ENCODE measurements at regions not wholly inside any gene's neighbourhood (a gene's known extent, or its start where the extent isn't known, plus 50 kb on each side); places are given as distances from the start of the nearest gene placed in this dataset.

- Histone ChIP-seq H3K4me2 (ENCODE audit: insufficient read depth, low read length) (no peak overlapping the region), H3K27me3 (ENCODE audit: control insufficient read depth in 2 of 2, insufficient read depth in 2 of 2, low read length in 2 of 2) (no peaks in the 10 kb centered on the region), H3K9me3 (replicated peaks; ENCODE audit: control insufficient read depth, insufficient read depth, low read length) (no peaks in the 10 kb centered on the region), H3K27ac (ENCODE audit: insufficient read depth, low read depth, low read length) (no peak overlapping the region), H3K4me1 (ENCODE audit: control insufficient read depth, extremely low read depth, insufficient read depth, low read length) (no peaks in the 10 kb centered on the region), H3K36me3 (ENCODE audit: control insufficient read depth in 2 of 2, extremely low read depth in 1 of 2, insufficient read depth in 2 of 2, low read length in 2 of 2) (no peaks in the 10 kb centered on the region), H2AFZ (ENCODE audit: low read depth, low read length) (no peak overlapping the region), H4K20me1 (replicated peaks; ENCODE audit: control insufficient read depth, extremely low read depth, insufficient read depth, low read length) (no peaks in the 10 kb centered on the region), H3K9ac (replicated peaks; ENCODE audit: extremely low read depth, insufficient read depth, low read length) (no peak overlapping the region), H3K79me2 (ENCODE audit: control insufficient read depth, insufficient read depth, low read length) (no peaks in the 10 kb centered on the region), H3K4me3 (replicated peaks in 1 of 3; ENCODE audit: insufficient read depth in 1 of 3, low read depth in 1 of 3, low read length in 3 of 3) (no peak overlapping the region), H3K9me1 (replicated peaks; ENCODE audit: control insufficient read depth, extremely low read depth, insufficient read depth, low read length) (no peaks in the 10 kb centered on the region)
- dilution Hi-C loops (cut with MboI; ENCODE audit: extremely low pct_ligation_motif_present, low sequenced_read_pairs): no loop called here
- CTCF ChIA-PET: interaction anchor here (1.5 kb wide), 1 partner anchor 11 kb away, joined by 3 read pairs; no protein-coding TSS in a partner anchor
- intact Hi-C loops (cut with micrococcal nuclease): no loop called here
- FAIRE-seq (no peak), DNase-seq (ENCODE audit: low read depth, low spot score) (no peak)
- BruUV-seq (replicated peaks): no TSS peak
- TF ChIP-seq CTCF (IDR thresholded peaks at IDR 0.05; ENCODE audit: extremely low read depth in 1 of 2, insufficient read depth in 1 of 2, low read depth in 1 of 2, low read length in 2 of 2): no peak
- TF ChIP-seq POLR2AphosphoS5 (IDR thresholded peaks at IDR 0.05; ENCODE audit: insufficient read depth, low read depth, low read length): no peak
- TF ChIP-seq POLR2A (IDR thresholded peaks at IDR 0.05; ENCODE audit: low read depth, low read length): no peak
- TF ChIP-seq MAX (IDR thresholded peaks at IDR 0.05; ENCODE audit: insufficient read depth, insufficient read length): no peak
- no peak for TF ChIP-seq GATA2 (IDR thresholded peaks at IDR 0.05; ENCODE audit: insufficient read depth, insufficient read length, low read depth, low read length)
- POLR2A ChIA-PET: no interaction called here
These were observed 75.9 kb downstream of the HLX start for GRCh38 chr1:220955116-220955515.
